Stomach (tissue), 4 donors: ENCODE measurements at regions not wholly inside any gene's neighbourhood (a gene's known extent, or its start where the extent isn't known, plus 50 kb on each side); places are given as distances from the start of the nearest gene placed in this dataset.

Experiments used
- POLR2A ChIP-seq, 4 donors: fragments of 450-650 bp; IDR thresholded peaks; one replicate each; pipeline ENCODE4 v1.6.1; 2016; ENCODE audit warnings: antibody characterized with exemption in 4 of 4, control low read depth in 2 of 4, mild to moderate bottlenecking in 1 of 4, moderate library complexity in 1 of 4
- POLR2AphosphoS5 ChIP-seq, 3 donors: sonication (generic); formaldehyde crosslinking; IDR thresholded peaks; one replicate each; pipeline ENCODE4 v1.6.1; 2016; ENCODE audit warnings: antibody characterized with exemption in 3 of 3
- TF ChIP-seq, protein P1 (sequence below), 7 experiments: fragments of 450-650 bp in 4 of 7; fragments of 200-600 bp in 3 of 7; sonication (generic) in 3 of 7; IDR thresholded peaks; one replicate each; pipeline ENCODE4 v1.5.1; 2016 to 2019; ENCODE audit warnings: antibody characterized with exemption in 7 of 7, control low read depth in 2 of 7, mild to moderate bottlenecking in 1 of 7

DNA sequence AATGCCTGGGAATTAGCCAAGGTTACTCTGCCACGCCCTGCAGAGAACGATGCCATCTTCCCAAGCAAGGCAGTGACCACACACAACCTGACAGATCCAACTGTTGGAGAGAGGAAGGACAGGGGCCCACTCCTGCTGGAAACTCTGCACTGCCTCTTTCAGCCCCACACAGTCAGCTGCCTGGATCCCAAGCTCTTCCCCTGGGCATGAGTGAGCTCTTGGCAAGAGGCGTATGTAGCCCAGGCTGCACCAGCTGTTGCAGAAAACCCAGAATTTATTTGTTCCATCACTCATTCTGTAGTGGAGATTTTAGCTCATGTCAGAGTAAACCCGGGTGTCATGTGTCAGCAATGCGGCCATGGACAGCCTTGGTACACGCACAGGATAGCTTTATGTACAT is 135.1 kb upstream of the TRIM24 start:
- TF ChIP-seq, protein P1, sequence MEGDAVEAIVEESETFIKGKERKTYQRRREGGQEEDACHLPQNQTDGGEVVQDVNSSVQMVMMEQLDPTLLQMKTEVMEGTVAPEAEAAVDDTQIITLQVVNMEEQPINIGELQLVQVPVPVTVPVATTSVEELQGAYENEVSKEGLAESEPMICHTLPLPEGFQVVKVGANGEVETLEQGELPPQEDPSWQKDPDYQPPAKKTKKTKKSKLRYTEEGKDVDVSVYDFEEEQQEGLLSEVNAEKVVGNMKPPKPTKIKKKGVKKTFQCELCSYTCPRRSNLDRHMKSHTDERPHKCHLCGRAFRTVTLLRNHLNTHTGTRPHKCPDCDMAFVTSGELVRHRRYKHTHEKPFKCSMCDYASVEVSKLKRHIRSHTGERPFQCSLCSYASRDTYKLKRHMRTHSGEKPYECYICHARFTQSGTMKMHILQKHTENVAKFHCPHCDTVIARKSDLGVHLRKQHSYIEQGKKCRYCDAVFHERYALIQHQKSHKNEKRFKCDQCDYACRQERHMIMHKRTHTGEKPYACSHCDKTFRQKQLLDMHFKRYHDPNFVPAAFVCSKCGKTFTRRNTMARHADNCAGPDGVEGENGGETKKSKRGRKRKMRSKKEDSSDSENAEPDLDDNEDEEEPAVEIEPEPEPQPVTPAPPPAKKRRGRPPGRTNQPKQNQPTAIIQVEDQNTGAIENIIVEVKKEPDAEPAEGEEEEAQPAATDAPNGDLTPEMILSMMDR (IDR thresholded peaks at IDR 0.05) = no peak
- TF ChIP-seq POLR2A (IDR thresholded peaks at IDR 0.05) (no peak), POLR2AphosphoS5 (IDR thresholded peaks at IDR 0.05) (no peak)
